ENCODE measurements at regions not wholly inside any gene's neighbourhood (a gene's known extent, or its start where the extent isn't known, plus 50 kb on each side); places are given as distances from the start of the nearest gene placed in this dataset.

DNA sequence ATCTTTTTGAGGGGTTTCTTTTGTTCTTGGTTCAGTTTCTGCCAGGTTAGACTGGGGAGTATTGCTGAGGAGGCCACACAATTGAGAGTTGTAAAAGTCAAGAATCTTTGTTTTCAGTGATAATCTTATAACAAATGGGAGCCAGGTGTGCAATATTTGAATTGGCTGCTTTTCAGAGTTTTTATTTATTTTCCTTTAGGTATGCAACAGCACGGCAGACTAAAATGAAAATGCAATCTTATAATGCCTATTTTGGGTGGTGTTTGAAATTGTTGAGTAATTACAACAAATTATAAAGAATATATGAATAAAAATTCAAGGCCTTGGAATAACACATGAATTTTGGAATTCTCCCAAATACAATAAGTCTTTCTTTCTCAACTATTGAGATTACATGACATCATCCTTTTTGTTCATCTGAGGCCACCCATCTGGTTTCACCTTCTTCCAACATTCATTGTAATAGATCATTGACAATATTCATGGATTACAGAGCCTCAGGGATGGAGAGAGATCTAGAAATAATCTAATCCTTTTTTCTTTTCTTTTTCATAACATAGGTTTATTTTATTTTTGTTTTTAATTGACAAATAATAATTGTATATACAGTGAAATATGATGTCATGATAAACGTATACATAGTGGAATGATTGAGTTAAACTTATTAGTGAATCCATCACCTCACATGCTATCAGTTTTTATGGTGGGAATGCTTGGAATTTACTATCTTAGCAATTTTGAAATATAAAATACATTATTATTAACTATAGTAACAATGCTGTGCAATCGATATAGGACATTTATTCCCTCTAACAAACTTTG, 1061.0 kb downstream of the NR2F1-AS1 start:
- DNase-seq (ENCODE audit: low read depth in 2 of 2), result no peak

DNA sequence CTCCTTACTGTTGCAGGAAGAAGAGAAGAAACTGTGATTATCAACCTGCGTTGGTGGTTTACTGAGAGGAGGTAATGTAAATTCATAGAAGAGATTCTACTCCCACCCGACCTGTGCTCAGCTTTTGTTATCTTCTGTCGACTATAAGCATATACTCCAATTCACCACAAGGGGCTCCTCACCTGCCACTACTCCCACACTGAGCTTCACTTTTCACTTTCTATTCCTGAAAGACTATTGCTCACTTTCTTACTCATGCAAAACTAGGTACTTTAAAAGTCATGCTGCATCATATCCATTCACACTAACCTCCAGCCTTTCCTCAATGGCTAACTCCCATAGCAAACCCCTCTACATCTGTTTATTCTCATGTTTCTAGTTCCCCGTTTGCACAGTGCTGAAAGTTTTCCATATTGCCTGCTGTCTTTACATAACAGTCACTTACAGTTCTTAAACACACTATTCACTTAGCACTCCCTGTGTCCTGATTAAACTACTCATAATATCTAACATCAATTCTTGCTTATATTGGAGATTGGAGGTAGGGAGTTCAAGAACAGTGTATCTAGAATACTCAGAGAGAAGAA, 1062.6 kb downstream of the NR2F1-AS1 start:
- peak; percentile 22 to 44 for DNase-seq (ENCODE audit: low read depth in 2 of 2)

DNA sequence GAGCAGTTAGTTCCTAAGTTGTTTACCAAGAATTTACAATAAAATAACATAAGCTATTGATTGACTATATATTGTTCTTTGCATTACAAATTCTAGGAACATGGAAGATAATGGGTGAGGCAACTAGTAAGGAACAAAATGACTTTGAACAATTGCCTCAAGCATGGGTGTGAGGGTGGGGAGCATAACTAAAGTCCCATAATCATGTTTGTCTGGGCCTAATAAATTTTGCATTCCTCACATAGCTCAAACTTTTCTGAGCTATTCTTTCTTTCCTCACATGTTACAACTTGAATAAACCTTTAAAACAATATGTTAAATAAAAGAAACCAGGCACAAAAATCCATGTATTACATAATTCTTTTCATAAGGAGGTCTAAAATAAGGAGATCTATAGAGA, 1066.1 kb downstream of the NR2F1-AS1 start:
- DNase-seq (ENCODE audit: low read depth in 2 of 2), result no peak

DNA sequence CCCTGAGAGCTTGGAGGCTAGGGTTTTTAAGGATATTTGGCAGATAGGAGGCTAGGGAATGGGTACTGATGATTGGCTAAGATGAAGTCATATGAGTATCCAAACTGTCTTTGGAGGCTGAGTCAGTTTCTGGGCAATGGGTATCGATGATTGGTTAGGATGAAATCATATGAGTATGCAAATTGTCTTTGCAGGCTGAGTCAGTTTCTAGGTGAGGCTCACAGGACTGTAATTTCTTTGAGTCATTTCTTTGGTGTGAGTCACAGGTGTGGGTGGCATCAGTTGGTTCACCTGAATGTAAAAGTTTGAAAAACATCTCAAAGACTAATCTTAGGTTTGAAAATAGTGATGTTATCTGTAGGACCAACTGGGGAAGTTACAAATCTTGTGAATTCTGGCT, 1068.0 kb downstream of the NR2F1-AS1 start:
- DNase-seq (ENCODE audit: low read depth in 2 of 2), result no peak

DNA sequence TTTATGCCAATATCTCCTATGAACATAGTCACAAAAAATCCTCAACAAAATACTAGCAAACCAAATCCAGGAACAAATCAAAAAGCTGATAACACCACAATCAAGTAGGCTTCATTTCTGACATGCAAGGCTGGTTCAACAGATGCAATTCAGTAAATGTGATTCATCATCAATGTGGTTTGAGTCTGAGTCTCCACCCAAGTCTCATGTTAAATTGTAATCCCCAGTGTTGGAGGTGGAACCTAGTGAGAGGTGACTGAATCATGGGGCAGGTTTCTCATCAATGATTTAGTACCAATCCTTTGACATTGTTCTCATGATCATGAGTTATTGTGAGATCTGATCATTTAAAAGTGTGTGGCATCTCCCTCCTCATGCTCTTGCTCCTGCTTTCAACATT, 1072.7 kb downstream of the NR2F1-AS1 start:
- no peak for DNase-seq (ENCODE audit: low read depth in 2 of 2)

DNA sequence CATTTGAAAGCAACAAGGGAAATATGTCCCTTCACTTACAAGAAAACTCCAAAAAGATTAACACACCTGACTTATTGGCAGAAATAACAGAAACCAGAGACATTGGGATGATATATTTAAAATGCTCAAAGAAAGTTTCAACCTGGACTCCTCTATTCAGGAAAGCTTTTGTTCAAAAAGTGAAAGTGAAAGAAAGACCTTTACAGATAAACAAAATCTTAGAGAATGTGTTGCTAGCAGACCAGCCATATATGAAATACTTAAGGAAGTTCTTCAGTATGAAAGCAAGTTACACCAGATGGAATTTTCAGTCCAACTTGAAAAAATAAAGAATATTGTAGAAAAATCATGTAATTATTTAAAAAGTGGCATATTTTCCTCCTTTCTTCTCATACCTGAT, 1075.1 kb downstream of the NR2F1-AS1 start:
- peak; percentile 4 to 18 for DNase-seq (ENCODE audit: low read depth in 2 of 2)

DNA sequence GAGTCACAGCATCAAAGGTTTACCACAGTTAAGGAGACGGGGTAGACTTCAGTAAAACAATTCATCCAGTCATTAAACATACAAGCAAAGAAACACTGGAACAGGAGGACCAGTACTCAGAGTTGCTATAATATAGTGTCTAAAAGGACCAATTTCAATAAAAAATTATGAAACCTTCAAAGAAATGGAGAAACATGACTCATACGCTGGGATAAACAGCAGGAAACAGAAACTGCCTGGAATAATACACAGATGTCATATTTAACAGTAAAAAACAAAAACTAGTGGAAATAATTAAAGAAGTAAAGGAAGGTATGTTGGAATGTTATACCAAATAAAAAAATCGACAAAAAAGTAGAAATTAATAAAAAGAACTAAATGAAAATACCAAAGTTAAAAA, 1075.9 kb downstream of the NR2F1-AS1 start:
- DNase-seq (ENCODE audit: low read depth in 2 of 2), result peak; percentile 79 to 82

DNA sequence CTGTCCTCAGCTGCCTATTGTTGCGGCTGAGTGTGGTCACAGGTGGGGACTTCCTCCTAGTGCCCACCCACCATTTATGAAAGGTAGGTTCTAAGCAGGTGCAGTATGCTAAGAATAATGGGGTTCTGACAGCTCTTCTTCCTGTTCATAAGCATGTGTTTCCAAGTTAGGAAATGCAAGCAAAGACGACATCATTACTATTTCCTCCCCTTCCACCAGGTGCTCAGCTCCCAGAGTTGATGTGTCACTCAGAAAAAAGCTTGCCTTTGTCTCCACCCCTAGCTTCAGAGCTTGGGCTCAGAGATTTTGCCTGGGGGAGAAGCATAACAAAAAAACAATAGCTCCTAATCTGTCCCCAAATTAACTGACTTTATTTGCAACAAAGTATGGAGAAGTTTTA, 1076.7 kb downstream of the NR2F1-AS1 start:
- DNase-seq (ENCODE audit: low read depth in 2 of 2), result peak; percentile 48 to 63

DNA sequence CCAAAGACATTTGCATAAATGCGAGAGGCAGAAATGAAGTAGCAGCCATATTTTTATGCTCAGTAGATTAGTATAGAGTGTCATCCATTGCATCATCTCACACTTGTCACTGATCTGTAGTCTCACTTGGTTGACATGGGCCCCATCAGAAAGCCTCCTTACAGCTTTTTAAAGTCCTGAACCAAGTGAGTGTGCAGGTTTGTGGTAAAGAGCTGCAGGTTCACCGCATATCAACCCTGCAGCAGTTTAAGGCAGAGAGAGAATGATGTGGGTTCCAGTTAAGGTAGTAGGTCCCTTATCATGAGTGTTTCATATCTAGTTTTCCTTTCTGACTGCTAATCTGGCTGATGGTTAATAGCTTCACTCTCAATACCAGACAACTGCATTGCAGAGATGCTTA, 1080.3 kb downstream of the NR2F1-AS1 start:
- DNase-seq (ENCODE audit: low read depth in 2 of 2), result no peak

DNA sequence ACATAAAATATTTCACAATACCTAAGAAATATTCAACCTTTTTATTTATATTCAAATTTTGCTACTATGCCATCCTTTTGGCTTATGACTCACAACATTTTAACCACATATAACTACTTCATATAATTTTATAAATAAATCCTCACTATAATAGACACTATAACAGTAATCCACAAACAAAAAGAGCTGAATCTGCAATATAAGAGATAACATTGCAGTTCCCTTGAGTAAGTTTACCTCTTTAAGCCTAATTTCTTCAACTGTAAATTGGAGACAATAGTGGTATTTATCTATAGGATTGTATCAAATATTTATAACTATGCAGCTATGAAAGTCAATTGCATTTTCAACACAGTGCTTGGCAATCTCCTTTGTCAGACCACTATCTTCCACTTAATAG, 1084.5 kb downstream of the NR2F1-AS1 start:
- DNase-seq (ENCODE audit: low read depth in 2 of 2), result no peak

DNA sequence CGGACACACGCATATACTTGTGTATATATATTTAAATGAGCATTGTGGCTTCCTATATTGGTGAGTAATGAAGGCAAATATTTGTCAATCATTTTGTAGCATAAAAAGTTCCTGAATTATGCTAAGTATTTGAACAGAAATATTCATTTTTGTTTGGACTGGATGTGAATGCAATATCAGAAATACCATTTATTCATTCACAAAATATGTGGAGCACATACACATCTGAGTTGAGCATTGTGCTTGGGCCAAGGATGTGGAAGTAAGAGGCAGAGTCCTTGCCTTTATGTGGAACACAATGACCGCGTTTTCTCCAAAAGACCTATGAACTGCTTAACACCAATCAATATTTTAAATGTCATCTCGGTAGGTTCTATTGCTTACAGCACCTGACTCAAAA, 1086.5 kb downstream of the NR2F1-AS1 start:
- no peak for DNase-seq (ENCODE audit: low read depth in 2 of 2)

DNA sequence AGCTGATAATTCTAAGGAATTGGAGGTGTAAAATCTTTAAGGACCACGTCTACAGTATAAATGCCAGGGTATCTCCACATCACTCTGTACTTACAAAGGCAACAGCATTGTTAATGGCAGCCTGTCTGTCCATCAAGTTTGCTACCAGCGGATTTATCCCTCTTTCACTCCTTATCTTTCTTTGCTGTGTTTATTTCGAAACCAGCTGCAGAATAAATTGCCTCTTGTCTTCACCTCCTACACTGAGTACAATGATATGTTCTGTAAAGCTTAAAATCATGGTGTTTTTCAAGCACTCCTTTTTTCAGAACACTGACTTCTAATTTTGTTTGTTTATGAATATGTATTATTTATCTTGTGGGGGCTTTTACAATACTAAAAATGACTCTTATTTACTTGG, 1088.1 kb downstream of the NR2F1-AS1 start:
- DNase-seq (ENCODE audit: low read depth in 2 of 2), result no peak

DNA sequence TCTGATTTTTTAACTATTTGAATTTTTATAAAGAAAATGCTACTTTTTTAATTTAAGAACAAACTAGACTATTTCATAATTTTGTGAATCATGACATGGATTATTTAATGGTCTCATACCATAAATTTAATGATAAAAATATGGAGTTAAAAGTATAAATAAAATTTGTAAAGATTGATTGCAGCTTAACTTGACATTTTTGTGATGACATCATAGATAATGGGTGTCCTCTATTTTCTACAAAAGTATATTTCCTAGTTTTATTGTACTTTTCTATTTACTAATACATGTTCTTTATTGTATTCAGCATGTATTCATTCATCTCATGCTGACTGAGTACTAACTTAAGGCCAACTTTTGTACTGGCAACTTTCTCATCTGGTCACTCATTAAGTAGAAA, 1096.5 kb downstream of the NR2F1-AS1 start:
- no peak for DNase-seq (ENCODE audit: low read depth in 2 of 2)

DNA sequence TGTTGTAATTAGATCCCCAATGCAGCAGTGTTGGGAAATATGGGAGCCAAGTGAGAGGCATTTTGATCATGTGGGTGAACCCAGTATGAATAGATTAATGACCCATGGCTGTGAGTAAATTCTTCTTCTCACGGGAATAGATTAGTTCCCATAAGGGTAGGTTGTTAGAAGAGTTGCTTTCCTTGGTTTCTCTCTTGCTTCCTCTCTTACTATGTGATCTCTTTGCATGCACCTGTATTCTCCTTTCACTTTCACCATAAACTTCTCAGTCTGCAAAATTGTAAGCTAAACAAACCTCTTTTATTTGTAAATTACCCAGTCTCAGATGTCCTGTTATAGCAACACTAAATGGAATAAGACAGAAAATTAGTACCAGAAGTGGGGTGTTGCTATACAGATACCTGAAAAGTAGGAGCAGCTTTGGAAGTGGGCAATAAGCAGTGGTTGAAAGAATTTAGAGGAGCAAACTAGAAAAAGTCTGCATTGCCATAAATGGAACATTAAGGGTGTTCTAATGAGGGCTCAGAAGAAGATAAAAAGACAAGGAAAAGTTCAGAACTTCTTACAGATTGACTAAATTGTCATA, 1090.0 kb upstream of the ARRDC3 start:
- DNase-seq (ENCODE audit: low read depth in 2 of 2), result no peak

DNA sequence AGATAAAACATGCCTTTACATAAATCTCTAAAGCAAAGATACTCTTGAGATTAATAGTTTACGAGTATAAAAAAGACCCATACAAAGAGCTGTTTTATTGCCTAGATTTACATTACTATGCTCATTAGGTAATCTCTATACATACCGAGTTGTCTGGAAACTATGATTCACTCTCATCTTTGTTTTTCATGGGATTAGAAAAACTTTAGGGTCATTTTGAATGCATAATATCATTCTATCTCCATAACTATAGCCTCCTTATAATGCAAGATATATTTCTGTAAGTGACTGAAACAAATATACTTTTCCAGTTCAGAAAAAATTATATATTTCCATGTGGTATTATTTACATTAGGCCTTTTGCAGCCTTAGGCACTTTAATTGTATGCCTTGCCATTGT, 1088.7 kb upstream of the ARRDC3 start:
- DNase-seq (ENCODE audit: low read depth in 2 of 2), result no peak

DNA sequence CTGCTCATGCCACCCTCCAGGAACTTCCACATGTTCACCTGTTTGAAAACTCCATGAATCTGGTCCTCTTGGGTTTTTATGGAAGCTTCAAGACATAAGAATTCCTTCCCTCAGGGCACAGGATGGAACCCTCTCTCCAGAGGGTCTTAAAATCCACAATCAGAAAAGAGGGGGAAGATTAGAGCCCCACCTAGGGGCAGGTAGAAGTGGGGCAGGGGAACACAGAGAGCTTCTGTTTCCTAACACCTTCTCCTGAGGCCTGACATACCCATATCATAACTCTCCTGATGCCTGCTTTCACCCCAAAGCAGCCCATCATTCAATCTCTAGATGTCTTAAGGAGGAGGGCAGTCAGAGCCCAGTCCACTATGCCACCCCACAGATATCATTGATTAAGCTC, 1087.7 kb upstream of the ARRDC3 start:
- DNase-seq (ENCODE audit: low read depth in 2 of 2), result no peak

DNA sequence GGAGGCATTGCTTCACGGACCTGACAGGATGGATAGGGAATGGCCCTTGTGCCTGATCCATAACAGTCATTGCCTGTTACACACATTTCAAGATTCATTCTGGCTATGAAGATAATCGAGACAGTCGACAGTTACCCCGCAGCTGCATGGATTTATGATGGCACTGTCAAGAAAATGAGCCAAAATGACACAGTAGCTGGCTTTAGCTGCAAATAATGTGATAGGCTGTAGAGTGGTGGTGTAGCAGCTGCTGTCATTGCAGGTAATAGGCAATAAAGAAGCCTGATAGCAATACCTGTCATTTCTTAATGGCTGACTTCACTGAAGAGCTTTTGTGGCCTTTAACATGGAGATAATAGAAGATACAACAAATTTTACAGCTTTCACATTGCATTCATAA, 1085.2 kb upstream of the ARRDC3 start:
- DNase-seq (ENCODE audit: low read depth in 2 of 2), result no peak

DNA sequence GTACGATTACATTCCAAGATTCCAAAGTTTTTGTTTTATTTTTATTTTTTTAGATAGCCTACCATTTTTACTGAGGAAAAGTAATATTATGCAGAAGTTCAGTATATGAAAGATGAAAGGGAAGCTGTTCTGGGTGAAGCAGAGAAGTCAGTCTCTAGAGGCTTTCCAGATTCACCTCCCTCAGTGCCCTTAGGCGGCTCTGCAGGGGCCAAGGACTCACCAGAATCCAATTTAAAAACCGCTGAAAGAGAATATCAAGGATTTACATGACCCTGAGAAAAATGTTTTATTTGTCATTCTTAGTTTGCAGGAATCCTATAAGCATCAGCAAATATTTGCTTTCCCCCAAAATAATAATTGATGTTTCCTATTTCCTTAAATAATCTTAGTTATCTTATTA, 1084.6 kb upstream of the ARRDC3 start:
- no peak for DNase-seq (ENCODE audit: low read depth in 2 of 2)

DNA sequence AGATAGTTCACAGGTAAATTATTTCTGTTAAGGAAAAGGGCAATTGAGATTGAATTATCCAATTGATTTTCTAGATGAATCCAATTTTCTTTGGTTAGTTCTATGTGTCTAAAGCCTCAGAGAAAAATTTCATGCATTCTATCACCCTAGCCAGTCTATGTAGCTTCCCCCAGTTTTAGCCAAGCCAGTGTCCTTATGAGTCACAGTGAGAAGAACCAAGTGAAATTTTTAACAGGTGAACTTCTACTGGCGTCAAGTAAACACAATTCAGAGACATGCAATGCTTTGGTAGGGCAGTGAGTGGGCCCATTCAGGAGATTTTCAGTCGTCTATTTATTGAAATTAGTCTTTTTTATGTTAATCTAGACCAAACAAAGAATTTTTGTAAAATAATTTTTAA, 1077.4 kb upstream of the ARRDC3 start:
- DNase-seq (ENCODE audit: low read depth in 2 of 2), result no peak

DNA sequence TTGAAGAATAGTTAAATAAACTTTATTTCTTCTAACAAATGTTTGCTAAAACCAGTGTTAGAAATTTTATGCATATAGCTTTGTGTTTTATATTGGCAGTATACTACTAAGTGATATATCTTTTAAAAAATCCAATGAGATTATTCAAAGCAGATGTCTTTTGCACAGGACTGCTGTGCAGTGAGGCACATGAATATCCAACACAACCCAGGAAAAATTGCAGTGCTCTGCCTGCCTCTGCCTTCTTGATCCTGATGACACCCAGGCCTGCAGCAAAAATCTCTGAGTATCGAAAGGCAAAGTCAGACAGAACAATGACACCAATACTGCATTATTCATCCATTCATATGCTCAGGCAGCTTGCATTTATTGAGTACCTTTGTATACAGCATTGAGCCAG, 1076.5 kb upstream of the ARRDC3 start:
- DNase-seq (ENCODE audit: low read depth in 2 of 2), result no peak

DNA sequence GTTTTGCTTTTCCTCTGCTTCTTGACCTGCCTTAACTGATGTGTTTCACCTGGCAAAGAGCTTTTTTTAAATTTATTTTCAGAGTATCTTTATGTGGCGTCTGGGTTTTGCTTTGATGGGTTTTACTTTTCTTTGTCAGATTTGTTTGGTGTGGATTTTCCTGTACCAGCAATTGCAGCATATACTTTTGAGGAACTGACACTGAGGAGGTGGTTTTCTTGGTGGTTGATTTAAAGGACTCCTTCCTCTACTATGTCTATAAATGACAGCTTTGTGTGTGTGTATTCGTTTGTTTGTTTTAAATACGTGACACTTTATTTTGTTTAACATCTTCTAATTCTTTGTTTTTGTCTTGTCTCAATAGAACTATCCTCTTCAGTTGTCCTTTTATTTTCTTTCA, 1071.9 kb upstream of the ARRDC3 start:
- no peak for DNase-seq (ENCODE audit: low read depth in 2 of 2)

DNA sequence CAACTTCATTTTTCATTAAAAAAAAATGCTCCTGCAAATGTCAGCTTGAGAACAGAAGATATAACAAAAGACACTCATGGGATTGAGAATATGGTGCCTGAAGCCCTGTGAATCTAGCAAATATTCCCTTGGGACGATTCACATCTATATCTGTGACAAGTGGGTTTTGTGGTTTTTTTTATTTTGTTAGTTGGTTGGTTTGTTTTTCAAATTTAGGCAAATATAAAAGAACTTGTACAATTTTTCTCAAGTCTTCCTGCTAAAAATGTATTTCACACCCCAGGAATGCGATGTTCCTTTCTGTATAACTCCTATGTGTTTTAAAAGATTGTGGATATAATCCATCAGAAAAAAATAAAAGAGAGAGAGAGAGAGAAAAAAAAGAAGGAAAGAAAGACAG, 1061.8 kb upstream of the ARRDC3 start:
- no peak for DNase-seq (ENCODE audit: low read depth in 2 of 2)

DNA sequence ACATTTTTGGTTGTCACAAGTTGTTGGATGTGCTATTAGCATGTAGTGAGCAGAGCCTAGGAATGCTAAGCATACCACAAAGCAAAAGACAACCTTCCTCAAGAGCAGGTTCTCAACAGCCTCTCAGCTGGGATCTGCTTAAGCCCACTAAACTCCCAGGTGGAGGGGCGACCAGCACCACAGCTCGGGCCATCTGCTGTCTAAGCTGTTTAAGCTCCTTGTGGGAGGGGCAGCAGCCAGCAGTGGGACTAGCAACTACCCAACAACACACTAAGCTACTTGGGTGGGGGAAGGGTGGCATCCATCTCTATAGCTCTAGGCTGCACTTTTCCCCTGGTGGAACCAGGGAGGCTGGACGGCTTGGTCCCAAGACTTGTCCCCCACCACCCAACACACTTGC, 1052.7 kb upstream of the ARRDC3 start:
- no peak for DNase-seq (ENCODE audit: low read depth in 2 of 2)
